GM19043 (cell line): ENCODE measurements at regions not wholly inside any gene's neighbourhood (a gene's known extent, or its start where the extent isn't known, plus 50 kb on each side); places are given as distances from the start of the nearest gene placed in this dataset.

Source experiments
- ATAC-seq: cut with Tn5 transposase; IDR thresholded peaks from one replicate; pipeline ENCODE4 v1.9.1; 2021; ENCODE audit warnings: low read depth; ENCODE audit not compliant: unreplicated experiment

DNA sequence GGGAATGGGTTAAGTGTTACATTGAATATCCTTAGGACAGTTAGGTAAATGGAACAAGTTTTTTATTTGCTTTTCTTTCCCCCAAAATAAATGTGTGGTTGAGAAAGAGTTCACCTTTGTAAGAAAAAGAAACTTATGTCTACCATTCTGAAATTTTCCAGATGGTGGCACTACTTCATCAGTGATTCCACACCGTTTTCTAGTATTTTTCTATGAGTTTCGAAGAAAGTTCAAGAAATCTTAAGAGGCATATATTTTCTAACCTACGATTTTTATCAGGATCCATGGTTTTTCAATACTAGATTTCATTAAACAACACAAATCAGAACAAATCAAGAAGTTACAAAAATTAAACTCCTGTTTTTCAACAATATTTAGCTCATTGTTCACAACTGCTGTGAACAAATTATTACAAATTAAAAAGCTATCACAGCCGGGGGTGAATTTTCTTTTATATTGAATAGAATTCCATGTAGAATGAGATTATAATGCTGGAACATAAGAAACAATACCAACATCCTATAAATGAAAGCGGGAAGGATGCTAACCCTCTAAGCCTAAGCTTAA is 163.1 kb upstream of the NPVF start:
- no peak for ATAC-seq

DNA sequence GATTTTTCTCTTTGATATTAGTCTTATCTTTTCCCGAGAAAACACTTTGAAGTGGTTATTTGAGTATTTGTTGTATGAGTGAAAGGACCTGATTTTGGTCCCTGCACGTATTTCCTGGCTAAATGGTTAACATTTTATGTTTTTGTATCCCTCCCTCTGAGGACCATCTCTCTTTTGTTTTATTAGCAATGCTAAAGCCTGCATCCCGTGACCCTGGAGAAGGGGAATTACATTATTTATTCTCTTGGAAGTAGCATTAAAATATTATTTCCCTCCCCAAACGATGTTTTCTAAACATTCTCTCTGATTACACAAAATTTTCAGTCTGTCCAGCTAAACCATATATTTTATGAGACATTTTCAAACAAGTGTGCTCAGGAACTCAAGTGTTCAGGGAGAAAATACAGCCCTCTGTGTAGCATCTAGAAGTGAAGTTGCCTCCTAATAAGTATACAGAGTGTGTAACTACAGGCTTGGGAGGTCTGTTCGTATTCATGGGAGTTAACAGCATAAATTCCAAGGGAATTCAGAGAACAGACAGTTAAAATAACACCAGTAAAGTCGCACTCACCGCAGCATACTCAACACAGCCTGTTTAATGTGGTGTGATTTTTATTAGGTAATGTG is 163.8 kb upstream of the NPVF start:
- no peak for ATAC-seq

DNA sequence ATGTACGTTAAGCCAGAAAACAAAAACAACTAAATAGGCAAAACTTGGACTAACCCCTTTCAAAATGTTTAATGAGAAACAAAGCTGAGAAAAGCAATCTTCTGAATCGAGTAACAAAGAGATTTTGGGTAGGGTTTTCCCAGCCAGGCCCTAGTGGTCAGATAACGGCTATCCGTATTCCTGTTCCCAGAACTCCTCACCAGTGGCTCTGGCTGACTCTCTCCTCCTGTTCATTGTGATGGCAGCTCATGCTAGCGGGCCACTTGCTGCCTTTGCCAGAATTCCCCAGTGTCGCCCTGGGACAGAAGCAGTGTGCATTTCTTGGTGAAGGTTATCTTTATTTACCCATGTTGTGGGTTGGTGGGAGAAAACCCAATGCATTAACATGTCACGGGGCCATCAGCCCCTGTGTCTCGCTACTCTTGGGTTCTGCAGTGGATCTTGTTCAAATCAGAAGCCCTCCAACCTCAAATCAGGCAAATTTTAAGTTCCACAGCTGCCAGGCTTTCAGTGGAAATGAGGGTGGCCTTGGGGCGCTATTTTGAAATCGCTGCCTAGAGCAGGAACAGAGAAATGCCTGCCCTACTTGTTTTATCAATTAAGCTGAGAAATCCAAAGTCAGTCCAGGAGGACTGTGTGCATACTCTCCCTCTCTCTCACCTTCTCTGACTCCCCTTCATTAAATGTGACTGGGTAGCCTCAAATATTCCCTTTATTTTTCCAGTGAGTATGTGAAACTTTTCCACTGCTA is 164.5 kb upstream of the NPVF start:
- ATAC-seq: no peak

DNA sequence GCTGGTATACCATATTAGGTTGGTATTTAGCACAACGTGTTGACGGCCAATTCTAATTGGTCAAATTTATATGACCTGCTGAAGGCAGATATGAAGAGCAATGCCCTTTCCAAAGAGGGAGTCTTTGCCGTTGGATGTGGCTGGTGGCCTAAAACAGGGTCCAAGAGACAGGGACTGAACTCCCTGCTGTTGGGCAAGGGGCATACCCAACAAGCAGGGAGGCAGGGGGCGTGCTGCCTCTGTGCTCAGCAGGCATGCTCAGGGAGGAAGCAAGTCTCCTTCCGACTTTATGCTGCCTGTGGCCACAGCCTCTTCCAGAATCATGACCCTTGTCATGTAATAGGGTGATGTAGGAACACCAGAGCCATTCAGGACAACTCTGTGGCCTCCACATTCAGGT is 167.7 kb upstream of the NPVF start:
- no peak for ATAC-seq

DNA sequence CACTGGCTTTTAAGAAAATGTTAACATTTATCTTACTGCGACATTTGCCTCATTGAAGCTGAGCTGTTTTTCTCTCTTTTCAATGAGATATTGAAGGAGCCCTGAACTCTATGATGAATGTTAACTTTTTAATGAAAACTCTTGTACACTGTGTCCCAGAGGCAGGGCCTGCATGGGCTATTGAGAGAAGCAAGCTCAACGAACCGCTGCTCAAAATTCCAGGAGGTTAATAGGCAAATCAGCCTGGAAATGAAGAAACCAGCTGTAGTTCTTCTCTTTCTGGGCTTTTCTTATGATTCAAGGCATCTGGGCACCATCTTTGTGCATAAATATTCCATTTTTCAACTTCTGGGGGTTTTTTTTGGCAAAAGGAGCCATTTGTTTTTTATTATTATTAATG is 168.4 kb upstream of the NPVF start:
- ATAC-seq: no peak

DNA sequence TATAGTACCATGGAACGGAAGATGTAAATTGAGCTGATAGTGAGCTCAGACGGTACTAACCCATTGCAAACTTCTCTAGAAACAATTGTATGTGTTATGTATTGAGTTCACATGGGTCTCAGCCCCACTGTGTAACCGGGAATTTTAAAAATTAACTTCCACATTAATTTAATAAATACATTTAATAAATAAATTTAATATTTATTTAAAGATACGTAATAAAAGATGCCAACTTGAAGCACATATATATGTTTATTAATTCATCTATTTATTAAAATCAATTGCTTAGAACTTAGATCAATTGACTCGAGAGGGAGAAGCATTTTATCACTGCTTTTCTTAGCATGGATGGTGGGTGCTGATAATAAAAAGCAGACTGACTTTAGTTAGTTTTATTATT is 170.1 kb upstream of the NPVF start:
- no peak for ATAC-seq

DNA sequence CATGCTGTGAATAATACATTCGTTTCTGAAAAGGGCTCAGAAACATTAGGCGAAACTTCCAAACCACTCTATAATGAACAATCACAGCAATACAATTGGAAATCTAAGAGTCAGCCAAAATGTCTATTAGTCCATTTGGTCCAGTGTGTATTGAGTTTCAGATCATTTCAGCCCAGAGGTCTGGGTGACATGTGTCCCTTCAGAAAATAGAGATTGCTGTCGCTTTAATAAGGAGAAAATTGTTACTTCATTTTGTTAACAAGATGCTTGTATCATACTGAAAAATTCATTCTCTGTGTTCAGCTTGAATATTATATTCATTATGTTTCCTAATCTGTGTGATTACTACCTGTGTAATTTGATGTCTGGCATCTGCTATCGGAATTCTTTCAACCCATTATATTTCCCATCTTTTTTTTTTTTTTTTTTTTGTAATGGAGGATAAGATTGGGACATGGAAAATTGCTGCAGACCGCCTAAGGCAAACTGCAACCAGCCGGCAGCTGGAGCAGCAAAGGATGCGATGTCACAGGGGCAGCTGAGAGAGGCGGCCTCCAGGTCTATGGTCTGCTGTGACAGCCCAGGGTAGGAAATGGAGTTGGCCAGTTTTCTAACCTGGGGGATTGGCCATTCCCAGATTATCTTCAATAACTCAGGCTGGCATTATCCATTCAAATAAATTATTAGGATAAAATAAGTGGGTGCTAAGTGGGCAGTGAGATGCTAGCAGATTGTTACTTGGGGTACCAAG is 170.9 kb upstream of the NPVF start:
- no peak for ATAC-seq

DNA sequence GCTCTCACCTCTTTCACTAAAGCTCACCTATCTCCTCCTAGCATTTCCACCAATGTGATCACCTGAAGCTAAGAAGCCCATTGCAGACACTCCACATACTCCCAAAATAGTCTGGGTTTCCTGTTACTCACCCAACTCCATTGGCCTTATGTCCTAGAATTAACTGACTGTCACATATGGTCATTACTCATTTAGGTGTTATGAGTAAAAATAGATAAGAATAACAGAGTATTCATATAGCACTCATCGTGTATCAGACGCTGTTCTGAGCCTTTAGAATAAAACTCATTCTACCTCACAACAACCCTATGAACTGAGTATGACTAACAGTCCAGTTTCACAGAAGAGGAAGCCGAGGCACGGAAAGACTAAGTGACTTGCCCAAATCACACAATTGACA is 174.2 kb upstream of the NPVF start:
- no peak for ATAC-seq

DNA sequence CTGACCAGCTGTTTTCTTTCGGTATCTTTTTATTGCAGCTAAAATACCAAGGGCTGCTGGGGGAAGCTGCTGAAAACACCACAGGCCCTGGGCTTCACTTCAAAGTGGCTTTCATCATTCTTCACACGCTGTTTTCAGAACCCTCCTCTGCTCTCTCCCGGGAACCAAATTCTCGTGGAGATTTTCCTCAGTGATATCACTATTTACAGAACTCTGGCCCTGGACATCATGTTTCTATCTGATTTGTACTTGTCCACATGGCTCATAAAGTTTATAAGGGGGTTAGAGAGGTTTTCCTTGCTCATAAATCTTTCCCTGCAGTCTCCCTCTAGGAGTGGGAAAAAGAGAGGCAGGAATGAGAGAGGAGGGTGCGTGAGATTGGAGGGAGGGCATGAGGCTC is 177.4 kb upstream of the NPVF start:
- ATAC-seq: no peak

DNA sequence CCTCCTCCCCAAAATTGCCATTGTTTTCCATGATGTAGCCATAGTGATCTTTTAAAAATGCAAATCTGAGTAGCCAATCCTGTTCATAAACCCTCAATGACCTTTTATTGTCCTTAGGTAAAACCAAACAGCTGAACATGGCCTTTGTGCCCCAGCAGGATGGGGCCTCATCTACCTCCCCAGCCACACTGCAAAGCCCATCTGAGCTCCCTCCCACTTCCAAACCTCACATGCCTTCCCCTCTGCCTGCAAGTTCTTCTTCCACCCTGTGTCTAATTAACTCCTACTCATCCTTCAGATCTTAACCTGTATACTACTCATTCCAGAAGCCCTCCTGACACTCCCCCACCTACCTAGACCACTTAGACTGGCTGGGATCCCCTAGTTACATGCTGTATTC is 178.8 kb upstream of the NPVF start:
- no peak for ATAC-seq

DNA sequence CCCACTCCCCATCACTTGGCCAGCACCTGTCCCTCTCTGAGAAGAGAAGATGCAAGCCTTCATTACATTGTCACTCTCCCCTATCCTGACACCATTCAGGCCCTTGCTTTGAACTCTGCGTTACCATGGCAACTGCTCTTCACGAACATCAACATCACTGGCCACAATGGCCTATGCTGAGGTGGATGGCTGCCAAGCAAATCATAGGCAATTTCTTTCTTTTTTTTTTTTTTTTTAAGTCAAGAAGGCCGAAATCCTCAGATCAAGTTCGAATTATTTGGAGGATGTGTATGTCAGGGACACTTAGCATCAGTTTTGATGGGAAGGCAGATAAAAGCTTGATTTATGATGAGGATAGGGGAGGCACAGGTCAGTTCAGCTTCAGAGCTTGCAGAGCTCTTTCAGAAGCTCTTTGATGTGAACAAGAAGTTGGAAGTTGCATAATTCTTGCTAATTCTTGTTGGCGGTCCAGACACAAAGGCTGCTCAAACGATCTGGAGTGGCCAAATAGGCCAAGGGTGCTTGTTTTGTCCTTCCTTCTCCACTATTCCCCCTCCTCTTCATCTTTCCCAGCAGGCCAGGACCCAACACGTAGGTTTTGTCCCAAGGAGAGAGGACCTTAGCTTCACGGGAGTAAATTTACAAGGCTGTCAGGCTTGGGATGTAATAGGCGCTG is 179.9 kb upstream of the NPVF start:
- no peak for ATAC-seq

DNA sequence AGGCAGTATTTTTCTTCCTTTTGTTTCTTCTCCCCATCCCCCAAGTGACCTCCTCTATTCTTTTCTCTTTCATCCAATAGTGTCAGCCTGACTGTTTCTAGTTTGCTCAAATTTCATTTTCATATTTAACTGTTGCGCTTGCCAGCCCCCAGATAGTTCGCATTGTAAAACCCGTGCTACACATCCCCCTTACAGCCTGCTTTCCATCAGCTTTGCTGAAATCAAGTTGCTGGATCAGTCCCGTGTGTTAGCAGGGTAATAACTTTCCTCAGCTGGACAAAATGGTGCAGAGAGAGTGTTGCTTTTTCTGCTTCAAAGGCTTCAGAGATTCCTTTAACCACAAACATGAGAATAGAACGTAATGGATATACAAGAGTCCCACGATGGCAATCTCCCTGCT is 180.6 kb upstream of the NPVF start:
- no peak for ATAC-seq

DNA sequence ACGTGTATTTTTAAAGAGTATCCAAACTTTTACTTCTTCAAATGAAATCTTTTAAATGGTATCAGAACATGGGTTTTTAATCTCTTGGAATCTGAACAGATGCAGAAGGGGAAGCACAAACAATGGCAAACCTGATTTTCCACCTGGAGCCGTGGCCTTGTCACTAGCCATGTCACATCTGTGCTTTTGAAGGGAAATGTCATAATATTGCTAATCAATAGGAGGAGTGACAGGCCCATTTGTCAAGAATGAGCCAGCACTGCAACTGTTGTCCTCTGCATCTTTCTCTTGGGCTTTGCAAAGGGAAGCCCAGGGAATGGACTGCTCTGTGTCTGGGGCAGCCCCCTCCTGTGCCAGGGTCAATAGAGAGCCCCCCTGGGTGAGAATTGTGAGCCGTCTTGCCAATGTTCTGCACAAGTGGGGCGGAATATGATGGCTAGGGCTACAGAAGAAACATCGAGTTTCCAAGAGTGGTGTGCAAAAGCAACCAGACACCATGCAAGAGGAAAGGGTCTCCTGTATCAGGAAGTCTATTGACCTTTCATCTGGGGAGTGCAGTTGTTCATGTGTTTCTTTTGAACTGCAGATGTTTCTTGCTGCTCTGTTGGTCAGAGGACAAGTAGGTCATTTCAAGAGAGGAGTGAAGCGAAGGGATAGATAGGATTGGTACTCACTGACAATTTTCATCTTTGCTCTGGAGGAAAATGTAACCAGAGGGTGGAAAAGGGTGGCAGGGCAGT is 181.8 kb upstream of the NPVF start:
- ATAC-seq: no peak

DNA sequence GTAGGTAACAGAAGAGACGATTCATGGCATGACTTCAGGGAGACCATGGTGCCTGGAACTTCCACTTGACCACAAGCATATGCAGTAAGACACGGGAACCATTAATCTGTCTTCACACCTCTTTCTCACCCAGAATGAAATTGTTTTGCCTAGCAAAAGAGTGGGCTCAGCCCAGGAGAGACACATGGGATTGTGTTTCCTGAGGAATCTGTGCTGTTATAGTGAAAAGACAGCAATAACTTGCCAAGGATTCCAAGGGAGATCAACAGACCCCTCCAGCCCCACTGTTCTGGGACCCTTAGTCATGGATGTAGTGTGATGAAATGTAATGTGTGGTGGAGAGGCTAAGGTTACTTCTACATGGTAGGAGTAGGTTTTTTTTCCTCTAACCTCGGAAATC is 192.5 kb upstream of the NPVF start:
- no peak for ATAC-seq

DNA sequence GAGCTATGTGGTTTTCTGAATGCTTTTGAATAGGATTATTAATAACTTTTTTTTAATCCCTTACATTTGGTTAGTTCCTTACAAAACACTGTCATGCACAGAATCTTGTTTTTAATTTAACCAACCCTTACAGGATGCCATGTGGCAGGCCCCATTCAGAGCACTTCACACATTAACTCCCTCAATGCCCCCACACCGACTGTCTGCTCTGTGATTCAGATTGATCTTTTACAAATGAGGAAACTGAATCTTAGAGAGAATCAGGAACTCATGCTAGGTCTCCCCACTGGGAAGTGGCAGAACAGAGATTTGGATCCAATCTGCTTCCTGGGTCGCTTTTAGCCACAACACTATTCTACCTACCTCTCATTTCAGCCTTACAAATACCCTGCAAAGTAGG is 195.8 kb upstream of the NPVF start:
- no peak for ATAC-seq

DNA sequence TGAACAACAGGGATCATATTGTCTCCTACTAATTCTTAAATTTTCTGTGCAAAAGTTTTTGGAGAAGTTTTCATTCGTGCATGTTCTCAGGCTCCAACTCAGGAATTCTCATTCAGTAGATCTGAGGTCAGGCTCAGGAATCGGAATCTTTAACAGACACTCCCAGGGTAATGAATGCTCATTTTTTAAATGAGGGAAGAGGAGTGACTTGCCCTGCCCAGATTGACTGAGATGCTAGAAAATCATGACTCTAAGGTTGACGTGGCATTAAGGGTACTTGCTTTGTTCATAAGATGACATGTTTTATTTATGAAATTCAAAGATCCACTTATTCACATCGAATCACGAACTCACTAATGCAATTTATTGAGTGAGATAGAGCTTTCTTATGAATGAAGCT is 196.6 kb upstream of the NPVF start:
- no peak for ATAC-seq

DNA sequence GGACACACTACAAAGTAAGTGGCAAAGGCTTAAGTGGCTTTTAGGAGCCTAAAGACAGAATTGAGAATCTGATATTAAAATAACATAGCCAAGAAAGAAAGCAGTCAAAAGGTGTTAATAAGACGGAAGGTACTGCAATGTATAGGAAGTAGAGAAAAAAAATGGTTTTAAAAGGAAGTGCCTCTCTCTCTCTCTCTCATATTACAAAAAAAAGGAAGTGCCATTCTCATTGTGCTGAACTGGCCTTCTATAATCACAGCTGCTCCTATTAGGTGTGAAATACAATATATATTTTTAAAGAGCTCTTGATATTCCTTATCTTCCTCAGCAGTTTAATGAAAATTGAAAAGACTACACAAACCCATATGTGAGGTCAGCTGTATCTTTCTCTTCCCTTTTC is 199.4 kb upstream of the NPVF start:
- no peak for ATAC-seq

DNA sequence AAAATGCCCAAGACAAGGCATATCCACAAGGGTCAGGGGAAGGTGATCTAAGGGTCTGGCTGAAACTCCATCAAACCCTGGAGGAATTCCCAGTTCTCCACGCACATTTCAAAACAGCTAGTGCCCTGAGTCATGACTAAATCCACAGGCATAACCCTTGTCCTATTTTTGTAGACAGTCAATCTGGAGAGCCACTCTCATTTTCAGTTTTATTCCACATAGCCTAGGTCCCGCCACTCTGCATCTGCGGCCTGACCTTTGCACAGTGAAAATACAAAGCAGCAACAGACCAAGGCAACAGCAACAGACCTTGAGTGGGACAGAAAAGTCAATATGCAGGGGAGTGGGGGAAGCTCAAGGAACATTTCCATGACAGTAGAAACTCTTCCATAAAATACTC is 201.4 kb upstream of the NPVF start:
- ATAC-seq: no peak

DNA sequence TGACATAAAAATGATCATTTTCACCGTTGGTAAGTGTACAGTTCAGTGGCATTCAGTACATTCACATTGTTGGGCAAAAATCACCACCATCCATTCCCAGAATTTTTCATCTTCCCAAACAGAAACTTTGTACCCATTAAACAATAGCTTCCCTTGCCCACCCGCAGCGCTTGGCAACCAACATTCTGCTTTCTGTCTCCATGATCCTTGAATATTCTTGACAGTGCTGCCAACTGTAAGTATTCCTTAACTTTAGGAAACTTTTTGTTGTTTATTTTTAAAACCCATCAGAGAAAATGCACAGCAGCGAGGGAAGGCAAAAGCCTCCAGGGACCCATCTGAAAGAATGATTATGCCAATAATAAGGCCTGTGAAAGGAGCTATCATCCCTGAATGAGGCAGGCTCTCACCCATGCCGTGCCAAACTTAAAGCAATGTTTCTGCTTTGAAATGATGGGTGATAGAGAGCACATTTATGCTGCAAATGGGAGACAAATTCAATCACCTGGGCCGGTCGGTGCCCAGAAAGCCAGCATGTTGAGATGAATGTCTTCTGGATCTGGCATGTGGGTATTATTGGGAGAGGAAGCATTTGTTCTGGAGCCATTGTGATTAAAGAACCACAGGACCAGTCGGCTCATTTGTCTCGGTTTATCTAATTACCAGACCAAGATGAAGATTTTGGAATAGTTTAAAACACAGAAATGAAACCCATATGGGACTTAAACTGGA is 202.1 kb upstream of the NPVF start:
- ATAC-seq: no peak

DNA sequence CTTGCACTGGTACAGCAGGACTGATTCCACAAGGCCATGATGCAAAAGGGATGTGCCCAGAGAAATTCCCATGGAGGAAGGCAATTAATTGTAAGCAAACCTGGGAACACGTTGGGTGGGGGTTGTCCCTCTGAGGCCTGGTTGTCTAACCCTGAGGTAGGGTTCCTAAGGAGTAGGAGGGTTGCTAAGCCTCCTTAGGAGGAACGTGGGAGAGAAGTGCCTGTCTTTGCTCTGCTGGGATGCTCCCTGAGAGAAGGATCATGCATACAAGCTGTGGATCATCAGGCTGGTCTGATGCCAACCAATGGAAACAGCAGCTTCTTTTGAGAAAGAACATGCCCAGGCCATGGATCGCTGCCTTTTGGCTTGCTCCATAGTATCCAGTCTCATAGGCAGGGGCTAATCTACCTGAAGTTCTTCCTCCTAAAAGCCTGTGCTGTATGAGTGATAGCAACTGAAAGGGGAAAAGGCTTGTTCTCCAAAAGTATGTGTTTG is 203.7 kb upstream of the NPVF start:
- no peak for ATAC-seq
